ENCODE measurements at regions not wholly inside any gene's neighbourhood (a gene's known extent, or its start where the extent isn't known, plus 50 kb on each side); places are given as distances from the start of the nearest gene placed in this dataset.

- TF ChIP-seq, protein P1, sequence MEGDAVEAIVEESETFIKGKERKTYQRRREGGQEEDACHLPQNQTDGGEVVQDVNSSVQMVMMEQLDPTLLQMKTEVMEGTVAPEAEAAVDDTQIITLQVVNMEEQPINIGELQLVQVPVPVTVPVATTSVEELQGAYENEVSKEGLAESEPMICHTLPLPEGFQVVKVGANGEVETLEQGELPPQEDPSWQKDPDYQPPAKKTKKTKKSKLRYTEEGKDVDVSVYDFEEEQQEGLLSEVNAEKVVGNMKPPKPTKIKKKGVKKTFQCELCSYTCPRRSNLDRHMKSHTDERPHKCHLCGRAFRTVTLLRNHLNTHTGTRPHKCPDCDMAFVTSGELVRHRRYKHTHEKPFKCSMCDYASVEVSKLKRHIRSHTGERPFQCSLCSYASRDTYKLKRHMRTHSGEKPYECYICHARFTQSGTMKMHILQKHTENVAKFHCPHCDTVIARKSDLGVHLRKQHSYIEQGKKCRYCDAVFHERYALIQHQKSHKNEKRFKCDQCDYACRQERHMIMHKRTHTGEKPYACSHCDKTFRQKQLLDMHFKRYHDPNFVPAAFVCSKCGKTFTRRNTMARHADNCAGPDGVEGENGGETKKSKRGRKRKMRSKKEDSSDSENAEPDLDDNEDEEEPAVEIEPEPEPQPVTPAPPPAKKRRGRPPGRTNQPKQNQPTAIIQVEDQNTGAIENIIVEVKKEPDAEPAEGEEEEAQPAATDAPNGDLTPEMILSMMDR (IDR thresholded peaks at IDR 0.05; ENCODE audit: unreplicated experiment): no peak
- H3K36me3 Mint-ChIP-seq (ENCODE audit: insufficient read depth): no peaks in the 10 kb centered on the region
- DNase-seq (ENCODE audit: low spot score, unreplicated experiment): no peak
- peaks cover 4% of the 10 kb centered on the region for H3K9me3 Mint-ChIP-seq (ENCODE audit: low read depth)
- H3K4me1 Mint-ChIP-seq (ENCODE audit: low read depth): no peaks in the 10 kb centered on the region
- H3K27me3 Mint-ChIP-seq: no peaks in the 10 kb centered on the region
- H3K4me3 Mint-ChIP-seq (ENCODE audit: low read depth): no peak overlapping the region
- no peak overlapping the region for H3K27ac Mint-ChIP-seq
Observed at GRCh38 chr2:78202986-78203670, 681.0 kb upstream of the LRRTM4 start.

GRCh38 chr2:78218066-78218465 lies 695.9 kb upstream of the LRRTM4 start:
- Mint-ChIP-seq H3K36me3 (ENCODE audit: insufficient read depth) (no peaks in the 10 kb centered on the region), H3K27ac (no peak overlapping the region), H3K27me3 (no peaks in the 10 kb centered on the region), H3K4me3 (ENCODE audit: low read depth) (no peak overlapping the region), H3K9me3 (ENCODE audit: low read depth) (no peaks in the 10 kb centered on the region), H3K4me1 (ENCODE audit: low read depth) (no peaks in the 10 kb centered on the region)
- DNase-seq (ENCODE audit: low spot score, unreplicated experiment): no peak
- TF ChIP-seq, protein P1 (IDR thresholded peaks at IDR 0.05; ENCODE audit: unreplicated experiment): no peak

GRCh38 chr2:78237704-78238103 lies 715.5 kb upstream of the LRRTM4 start:
- H3K36me3 Mint-ChIP-seq (ENCODE audit: insufficient read depth): no peaks in the 10 kb centered on the region
- no peak overlapping the region for H3K4me3 Mint-ChIP-seq (ENCODE audit: low read depth)
- no peak for DNase-seq (ENCODE audit: low spot score, unreplicated experiment)
- H3K27ac Mint-ChIP-seq: no peak overlapping the region
- H3K9me3 Mint-ChIP-seq (ENCODE audit: low read depth): no peaks in the 10 kb centered on the region
- TF ChIP-seq, protein P1 (IDR thresholded peaks at IDR 0.05; ENCODE audit: unreplicated experiment): no peak
- no peaks in the 10 kb centered on the region for H3K27me3 Mint-ChIP-seq
- H3K4me1 Mint-ChIP-seq (ENCODE audit: low read depth): no peaks in the 10 kb centered on the region

- Mint-ChIP-seq H3K36me3 (ENCODE audit: insufficient read depth) (no peaks in the 10 kb centered on the region), H3K27me3 (no peaks in the 10 kb centered on the region), H3K4me1 (ENCODE audit: low read depth) (no peaks in the 10 kb centered on the region), H3K4me3 (ENCODE audit: low read depth) (no peak overlapping the region), H3K27ac (no peak overlapping the region), H3K9me3 (ENCODE audit: low read depth) (peaks cover 8% of the 10 kb centered on the region)
- no peak for DNase-seq (ENCODE audit: low spot score, unreplicated experiment)
- TF ChIP-seq, protein P1 (IDR thresholded peaks at IDR 0.05; ENCODE audit: unreplicated experiment): no peak
Observed at GRCh38 chr2:78245394-78246135, 723.4 kb upstream of the LRRTM4 start.

DNA sequence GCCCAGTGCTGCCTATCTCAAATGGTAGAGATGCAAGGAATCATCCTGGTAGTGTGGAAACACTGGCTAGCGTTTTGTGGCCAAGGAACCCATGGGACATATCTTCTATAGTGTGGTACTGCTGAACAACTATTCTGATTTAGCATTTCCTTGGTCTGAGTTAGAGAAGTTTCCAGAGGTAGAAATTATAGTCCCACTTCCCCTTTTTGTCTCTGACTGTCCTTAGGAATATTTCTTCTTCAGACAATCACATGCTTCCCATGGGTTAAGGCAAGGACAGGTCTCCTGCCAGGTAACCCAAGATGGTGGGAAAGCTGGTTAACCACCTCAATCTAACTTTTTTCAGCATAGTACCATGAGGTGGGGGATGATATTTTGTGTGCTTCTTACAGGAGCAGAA lies 729.5 kb upstream of the LRRTM4 start:
- Mint-ChIP-seq H3K9me3 (ENCODE audit: low read depth) (peaks cover 8% of the 10 kb centered on the region), H3K4me3 (ENCODE audit: low read depth) (no peak overlapping the region), H3K27me3 (no peaks in the 10 kb centered on the region), H3K27ac (no peak overlapping the region), H3K36me3 (ENCODE audit: insufficient read depth) (no peaks in the 10 kb centered on the region), H3K4me1 (ENCODE audit: low read depth) (no peaks in the 10 kb centered on the region)
- no peak for DNase-seq (ENCODE audit: low spot score, unreplicated experiment)
- TF ChIP-seq, protein P1 (IDR thresholded peaks at IDR 0.05; ENCODE audit: unreplicated experiment): no peak
